OCI-LY7 (cell line): ENCODE measurements at regions not wholly inside any gene's neighbourhood (a gene's known extent, or its start where the extent isn't known, plus 50 kb on each side); places are given as distances from the start of the nearest gene placed in this dataset.

Source experiments
- CTCF ChIP-seq: fragments of 200-600 bp; sonication (generic); conservative IDR thresholded peaks from 2 replicates; pipeline ENCODE4 v1.5.1; 2014; ENCODE audit warnings: mild to moderate bottlenecking, antibody characterized with exemption, low read length, moderate library complexity, mixed read lengths
- EZH2phosphoT487 ChIP-seq: fragments of 200-600 bp; sonication (generic); IDR thresholded peaks from 2 replicates; pipeline ENCODE4 v1.6.1; 2018; ENCODE audit warnings: low read depth, borderline replicate concordance, mild to moderate bottlenecking, mixed run types, antibody characterized with exemption, low read length, moderate library complexity, mixed read lengths

GRCh38 chr4:165604181-165604580 lies 225.4 kb downstream of the CPE start:
- no peak for TF ChIP-seq EZH2phosphoT487
- no peak for TF ChIP-seq CTCF
